GM12878 (cell line): ENCODE measurements at regions not wholly inside any gene's neighbourhood (a gene's known extent, or its start where the extent isn't known, plus 50 kb on each side); places are given as distances from the start of the nearest gene placed in this dataset.

Experiments used
- ATAC-seq: fragments of 200-7000 bp; cut with Tn5 transposase; 3 replicates; pipeline ENCODE4 v1.9.1; 2020; ENCODE audit warnings: mild to moderate bottlenecking, moderate library complexity
- BruUV-seq: library from RNA; stranded (reverse); fragments of 400-500 nt; replicated peaks from 2 replicates; lab custom pipeline; 2021; lab: Mats Ljungman, UMichigan
- CTCF ChIA-PET: fragments of 300-600 bp; sonication (Branson Sonifier 250); formaldehyde crosslinking; extraction: SDS; loops from one replicate; lab custom pipeline; 2021; ENCODE audit warnings: inconsistent platforms; lab: Yijun Ruan, JAX
- POLR2A ChIA-PET: fragments of 350-600 bp; formaldehyde crosslinking; extraction: SDS; loops from one replicate; lab custom pipeline; 2021; ENCODE audit warnings: inconsistent platforms; lab: Charles Lee
- RAD21 ChIA-PET: fragments of 300-600 bp; sonication (Branson Sonifier 250); formaldehyde crosslinking; loops from one replicate; lab custom pipeline; 2023; ENCODE audit warnings: antibody characterized with exemption; ENCODE audit not compliant: unreplicated experiment; lab: Charles Lee
- SMC1A ChIA-PET: fragments of 300-600 bp; sonication (Branson Sonifier 250); formaldehyde crosslinking; loops from one replicate; lab custom pipeline; 2023; ENCODE audit not compliant: unreplicated experiment, uncharacterized antibody; lab: Charles Lee
- DNase-seq: peaks from one replicate; pipeline ENCODE4 v3.0.0-alpha.2; 2011; ENCODE audit warnings: low read depth, low spot score
- FAIRE-seq: peaks from 3 replicates; lab custom pipeline; 2011; peaks lifted over from hg19 to GRCh38; lab: Jason Lieb, UNC
- H2AFZ ChIP-seq: 2 replicates; pipeline ENCODE4 v1.6.0; 2011; ENCODE audit warnings: low read depth, low read length, control low read depth; ENCODE audit not compliant: control insufficient read depth
- H3K27ac ChIP-seq: 2 replicates; pipeline ENCODE4 v1.5.1; 2011; ENCODE audit warnings: control low read depth; ENCODE audit not compliant: control insufficient read depth, insufficient read depth
- H3K27me3 ChIP-seq, 2 experiments: replicated peaks in 1 of 2; 2 replicates each; pipeline versions ENCODE4 v1.6.0 to v1.6.1; 2011; ENCODE audit warnings: low read length in 1 of 2; ENCODE audit not compliant: control insufficient read depth in 2 of 2, insufficient read depth in 2 of 2
- H3K36me3 ChIP-seq, 2 experiments: 2 replicates each; pipeline ENCODE4 v1.5.1; 2011; ENCODE audit warnings: low read length in 1 of 2; ENCODE audit not compliant: control insufficient read depth in 2 of 2, insufficient read depth in 2 of 2
- H3K4me1 ChIP-seq: 2 replicates; pipeline ENCODE4 v1.6.1; 2011; ENCODE audit warnings: mild to moderate bottlenecking, low read length, moderate library complexity, mixed read lengths; ENCODE audit not compliant: control insufficient read depth, insufficient read depth
- H3K4me2 ChIP-seq: 2 replicates; pipeline ENCODE4 v1.6.0; 2011; ENCODE audit warnings: control low read depth; ENCODE audit not compliant: control insufficient read depth, insufficient read depth
- H3K4me3 ChIP-seq: fragments of 200-600 bp; sonication (generic); 2 replicates; pipeline ENCODE4 v1.5.1; 2016
- H3K79me2 ChIP-seq: 2 replicates; pipeline ENCODE4 v1.6.0; 2011; ENCODE audit warnings: low read length; ENCODE audit not compliant: control insufficient read depth, insufficient read depth
- H3K9ac ChIP-seq: 2 replicates; pipeline ENCODE4 v1.8.0; 2011; ENCODE audit warnings: low read length, control low read depth, mixed read lengths; ENCODE audit not compliant: control insufficient read depth, insufficient read depth
- H3K9me3 ChIP-seq: replicated peaks from 3 replicates; pipeline ENCODE4 v1.5.1; 2011; ENCODE audit warnings: mild to moderate bottlenecking, low read length; ENCODE audit not compliant: control insufficient read depth, insufficient read depth
- H4K20me1 ChIP-seq: 2 replicates; pipeline ENCODE4 v1.6.0; 2011; ENCODE audit not compliant: control insufficient read depth, insufficient read depth
- EZH2 ChIP-seq: IDR thresholded peaks from 2 replicates; pipeline ENCODE4 v1.6.1; 2012; ENCODE audit warnings: low read depth, mild to moderate bottlenecking, control low read depth, inconsistent platforms, low read length, borderline replicate concordance; ENCODE audit not compliant: control insufficient read depth
- FOXM1 ChIP-seq: IDR thresholded peaks from 2 replicates; pipeline ENCODE4 v1.6.1; 2012; ENCODE audit warnings: low read depth, mild to moderate bottlenecking, inconsistent platforms, low read length, moderate library complexity
- HDGF ChIP-seq: fragments of 450-650 bp; IDR thresholded peaks from 2 replicates; pipeline ENCODE4 v1.6.1; 2016; ENCODE audit warnings: antibody characterized with exemption
- IKZF1 ChIP-seq: fragments of 450-650 bp; conservative IDR thresholded peaks from 2 replicates; pipeline ENCODE4 v1.6.1; 2017; ENCODE audit warnings: antibody characterized with exemption, mild to moderate bottlenecking
- MYC ChIP-seq: IDR thresholded peaks from 2 replicates; pipeline ENCODE4 v1.6.1; 2011; ENCODE audit warnings: mild to moderate bottlenecking, low read length, moderate library complexity, inconsistent platforms; ENCODE audit not compliant: insufficient read depth, insufficient replicate concordance, insufficient read length, severe bottlenecking
- NFYB ChIP-seq: IDR thresholded peaks from 2 replicates; pipeline ENCODE4 v1.6.1; 2011; ENCODE audit warnings: low read depth, mild to moderate bottlenecking, low read length, improper control_type of control experiment, moderate library complexity; ENCODE audit not compliant: insufficient read depth
- NR2F1 ChIP-seq: fragments of 450-650 bp; conservative IDR thresholded peaks from 2 replicates; pipeline ENCODE4 v1.6.1; 2017; ENCODE audit warnings: mild to moderate bottlenecking
- PML ChIP-seq: IDR thresholded peaks from 2 replicates; pipeline ENCODE4 v1.6.1; 2012; ENCODE audit warnings: low read length, inconsistent platforms
- TCF7 ChIP-seq: IDR thresholded peaks from 2 replicates; pipeline ENCODE4 v1.6.1; 2014; ENCODE audit warnings: antibody characterized with exemption, borderline replicate concordance
- WGBS: methylation state at CpG from one replicate; pipeline ENCODE4 v1.1.6; 2016; ENCODE audit warnings: low lambda C conversion rate; ENCODE audit not compliant: insufficient replicate concordance, insufficient coverage; ENCODE audit errors: missing lambda C conversion rate; 5-methylcytosine and 5-hydroxymethylcytosine counted together
- in situ Hi-C: fragments of 300-500 bp; cut with MboI; formaldehyde crosslinking; loops from 9 replicates; pipeline ENCODE4 v1.14.3; 2018; ENCODE audit warnings: mixed read lengths
- intact Hi-C: fragments of 100-400 bp; cut with micrococcal nuclease; formaldehyde crosslinking; loops from one replicate; pipeline ENCODE4 v1.14.2; 2022; ENCODE audit not compliant: unreplicated experiment
- TF ChIP-seq, protein P1 (sequence below): fragments of 450-650 bp; IDR thresholded peaks from 2 replicates; pipeline ENCODE4 v1.6.1; 2016; ENCODE audit warnings: mild to moderate bottlenecking
- TF ChIP-seq, protein P2 (sequence below): fragments of 450-650 bp; IDR thresholded peaks from 2 replicates; pipeline ENCODE4 v1.6.1; 2017; ENCODE audit warnings: mild to moderate bottlenecking, moderate library complexity
- TF ChIP-seq, protein P3 (sequence below): IDR thresholded peaks from 2 replicates; pipeline ENCODE4 v1.6.1; 2012; ENCODE audit warnings: low read depth, low read length, improper control_type of control experiment

DNA sequence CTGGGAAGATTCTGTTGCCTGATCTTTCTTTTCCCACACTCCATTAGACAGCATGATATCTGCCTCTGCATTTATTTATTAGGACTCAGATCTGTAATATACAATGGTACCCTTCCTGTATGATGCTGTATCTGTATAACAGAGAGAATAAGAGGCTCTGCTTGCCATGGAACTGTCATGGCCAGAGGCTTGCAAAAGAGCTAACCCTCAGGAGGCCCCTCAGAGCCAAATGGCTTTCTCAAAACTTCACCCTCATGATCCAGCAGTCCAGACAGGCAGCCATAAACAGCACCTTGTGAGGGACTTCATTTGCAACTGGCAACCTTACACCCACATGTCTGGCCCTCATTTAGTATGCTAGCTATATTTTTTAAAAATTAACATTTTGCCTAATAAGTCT, 57.6 kb downstream of the TMEM30B start:
- Histone ChIP-seq H3K9ac (no peak overlapping the region), H3K4me2 (no peak overlapping the region), H3K9me3 (no peaks in the 10 kb centered on the region), H3K36me3 (no peaks in the 10 kb centered on the region), H3K27ac (no peak overlapping the region), H3K79me2 (no peaks in the 10 kb centered on the region), H3K27me3 (peaks cover 0 to 15% of the 10 kb centered on the region in 2 experiments; a peak in 2 of 4 replicates), H3K4me3 (no peak overlapping the region), H3K4me1 (no peaks in the 10 kb centered on the region), H4K20me1 (no peaks in the 10 kb centered on the region), H2AFZ (no peak overlapping the region)
- ATAC-seq (no peak), DNase-seq (no peak), FAIRE-seq (no peak)
- CTCF ChIA-PET: no interaction called here
- TF ChIP-seq FOXM1: no peak
- RAD21 ChIA-PET: no interaction called here
- POLR2A ChIA-PET: no interaction called here
- SMC1A ChIA-PET: interaction anchor here (1.6 kb wide), 1 partner anchor 25 kb away, joined by 4 read pairs; no protein-coding TSS in a partner anchor
- in situ Hi-C loops: no loop called here
- intact Hi-C loops: no loop called here
- no TSS peak for BruUV-seq

DNA sequence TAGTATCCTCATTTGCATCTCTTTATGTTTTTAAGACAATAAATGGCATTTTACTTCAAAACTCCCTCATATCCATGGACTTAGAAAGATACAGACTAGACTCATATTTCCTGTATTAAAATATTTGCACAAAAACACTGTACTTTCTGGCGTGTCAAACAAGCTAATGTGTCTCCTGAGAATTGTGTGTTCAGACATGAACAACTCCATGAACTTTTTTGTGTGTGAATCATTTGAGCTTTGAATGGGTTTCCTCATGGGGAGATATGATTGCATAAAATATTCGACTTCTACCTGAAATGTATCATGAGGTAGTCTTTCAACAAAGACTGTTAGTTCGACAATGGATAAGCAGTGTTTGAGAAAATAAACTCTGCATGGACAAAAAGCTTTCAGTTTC, 58.8 kb downstream of the TMEM30B start:
- Histone ChIP-seq H2AFZ (no peak overlapping the region), H3K9me3 (no peaks in the 10 kb centered on the region), H3K27ac (no peak overlapping the region), H3K4me1 (no peaks in the 10 kb centered on the region), H3K79me2 (no peaks in the 10 kb centered on the region), H3K36me3 (no peaks in the 10 kb centered on the region), H3K27me3 (peaks cover 0 to 13% of the 10 kb centered on the region in 2 experiments; a peak in 2 of 4 replicates), H3K9ac (no peak overlapping the region), H4K20me1 (no peaks in the 10 kb centered on the region), H3K4me3 (no peak overlapping the region), H3K4me2 (no peak overlapping the region)
- ChIA-PET SMC1A (interaction anchor here (0.6 to 1.6 kb wide), 2 partner anchors 26 to 764 kb away, joined by 3 to 4 read pairs; no protein-coding TSS in a partner anchor), CTCF (no interaction called here), POLR2A (no interaction called here), RAD21 (no interaction called here)
- in situ Hi-C loops: no loop called here
- WGBS: 11% methylated on average over 3 of the region's 3 CpGs
- intact Hi-C loops: no loop called here
- no peak for DNase-seq
- no TSS peak for BruUV-seq
- ATAC-seq: no peak
- FAIRE-seq: no peak
- no peak for TF ChIP-seq PML
- TF ChIP-seq MYC: no peak
- TF ChIP-seq, protein P1, sequence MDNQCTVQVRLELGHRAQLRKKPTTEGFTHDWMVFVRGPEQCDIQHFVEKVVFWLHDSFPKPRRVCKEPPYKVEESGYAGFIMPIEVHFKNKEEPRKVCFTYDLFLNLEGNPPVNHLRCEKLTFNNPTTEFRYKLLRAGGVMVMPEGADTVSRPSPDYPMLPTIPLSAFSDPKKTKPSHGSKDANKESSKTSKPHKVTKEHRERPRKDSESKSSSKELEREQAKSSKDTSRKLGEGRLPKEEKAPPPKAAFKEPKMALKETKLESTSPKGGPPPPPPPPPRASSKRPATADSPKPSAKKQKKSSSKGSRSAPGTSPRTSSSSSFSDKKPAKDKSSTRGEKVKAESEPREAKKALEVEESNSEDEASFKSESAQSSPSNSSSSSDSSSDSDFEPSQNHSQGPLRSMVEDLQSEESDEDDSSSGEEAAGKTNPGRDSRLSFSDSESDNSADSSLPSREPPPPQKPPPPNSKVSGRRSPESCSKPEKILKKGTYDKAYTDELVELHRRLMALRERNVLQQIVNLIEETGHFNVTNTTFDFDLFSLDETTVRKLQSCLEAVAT: no peak
- TF ChIP-seq, protein P2, sequence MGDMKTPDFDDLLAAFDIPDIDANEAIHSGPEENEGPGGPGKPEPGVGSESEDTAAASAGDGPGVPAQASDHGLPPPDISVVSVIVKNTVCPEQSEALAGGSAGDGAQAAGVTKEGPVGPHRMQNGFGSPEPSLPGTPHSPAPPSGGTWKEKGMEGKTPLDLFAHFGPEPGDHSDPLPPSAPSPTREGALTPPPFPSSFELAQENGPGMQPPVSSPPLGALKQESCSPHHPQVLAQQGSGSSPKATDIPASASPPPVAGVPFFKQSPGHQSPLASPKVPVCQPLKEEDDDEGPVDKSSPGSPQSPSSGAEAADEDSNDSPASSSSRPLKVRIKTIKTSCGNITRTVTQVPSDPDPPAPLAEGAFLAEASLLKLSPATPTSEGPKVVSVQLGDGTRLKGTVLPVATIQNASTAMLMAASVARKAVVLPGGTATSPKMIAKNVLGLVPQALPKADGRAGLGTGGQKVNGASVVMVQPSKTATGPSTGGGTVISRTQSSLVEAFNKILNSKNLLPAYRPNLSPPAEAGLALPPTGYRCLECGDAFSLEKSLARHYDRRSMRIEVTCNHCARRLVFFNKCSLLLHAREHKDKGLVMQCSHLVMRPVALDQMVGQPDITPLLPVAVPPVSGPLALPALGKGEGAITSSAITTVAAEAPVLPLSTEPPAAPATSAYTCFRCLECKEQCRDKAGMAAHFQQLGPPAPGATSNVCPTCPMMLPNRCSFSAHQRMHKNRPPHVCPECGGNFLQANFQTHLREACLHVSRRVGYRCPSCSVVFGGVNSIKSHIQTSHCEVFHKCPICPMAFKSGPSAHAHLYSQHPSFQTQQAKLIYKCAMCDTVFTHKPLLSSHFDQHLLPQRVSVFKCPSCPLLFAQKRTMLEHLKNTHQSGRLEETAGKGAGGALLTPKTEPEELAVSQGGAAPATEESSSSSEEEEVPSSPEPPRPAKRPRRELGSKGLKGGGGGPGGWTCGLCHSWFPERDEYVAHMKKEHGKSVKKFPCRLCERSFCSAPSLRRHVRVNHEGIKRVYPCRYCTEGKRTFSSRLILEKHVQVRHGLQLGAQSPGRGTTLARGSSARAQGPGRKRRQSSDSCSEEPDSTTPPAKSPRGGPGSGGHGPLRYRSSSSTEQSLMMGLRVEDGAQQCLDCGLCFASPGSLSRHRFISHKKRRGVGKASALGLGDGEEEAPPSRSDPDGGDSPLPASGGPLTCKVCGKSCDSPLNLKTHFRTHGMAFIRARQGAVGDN: no peak
- TF ChIP-seq NR2F1: no peak
- TF ChIP-seq IKZF1: no peak
- TF ChIP-seq EZH2: no peak
- no peak for TF ChIP-seq HDGF
- TF ChIP-seq, protein P3, sequence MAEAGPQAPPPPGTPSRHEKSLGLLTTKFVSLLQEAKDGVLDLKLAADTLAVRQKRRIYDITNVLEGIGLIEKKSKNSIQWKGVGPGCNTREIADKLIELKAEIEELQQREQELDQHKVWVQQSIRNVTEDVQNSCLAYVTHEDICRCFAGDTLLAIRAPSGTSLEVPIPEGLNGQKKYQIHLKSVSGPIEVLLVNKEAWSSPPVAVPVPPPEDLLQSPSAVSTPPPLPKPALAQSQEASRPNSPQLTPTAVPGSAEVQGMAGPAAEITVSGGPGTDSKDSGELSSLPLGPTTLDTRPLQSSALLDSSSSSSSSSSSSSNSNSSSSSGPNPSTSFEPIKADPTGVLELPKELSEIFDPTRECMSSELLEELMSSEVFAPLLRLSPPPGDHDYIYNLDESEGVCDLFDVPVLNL: no peak
- TF ChIP-seq NFYB: no peak
- TF ChIP-seq TCF7: no peak
